Nephron progenitor cell (in vitro differentiated cells): ENCODE measurements at regions not wholly inside any gene's neighbourhood (a gene's known extent, or its start where the extent isn't known, plus 50 kb on each side); places are given as distances from the start of the nearest gene placed in this dataset.

ENCODE experiments used
- DNase-seq: peaks from one replicate; pipeline ENCODE4 v3.0.0; 2021
- H3K27ac Mint-ChIP-seq: 2 replicates; pipeline ENCODE4 v1.8.0; 2021; ENCODE audit warnings: mild to moderate bottlenecking, moderate library complexity, mixed read lengths
- H3K27me3 Mint-ChIP-seq: 2 replicates; pipeline ENCODE4 v1.8.0; 2021; ENCODE audit warnings: mild to moderate bottlenecking, low read depth, mixed read lengths; ENCODE audit not compliant: poor library complexity
- H3K36me3 Mint-ChIP-seq: 2 replicates; pipeline ENCODE4 v1.8.0; 2021; ENCODE audit warnings: low read depth, mixed read lengths
- H3K4me1 Mint-ChIP-seq: 2 replicates; pipeline ENCODE4 v1.8.0; 2021; ENCODE audit warnings: mixed read lengths
- H3K4me3 Mint-ChIP-seq: 2 replicates; pipeline ENCODE4 v1.8.0; 2021; ENCODE audit warnings: mild to moderate bottlenecking, moderate library complexity, mixed read lengths
- H3K9me3 Mint-ChIP-seq: 2 replicates; pipeline ENCODE4 v1.8.0; 2021; ENCODE audit warnings: mild to moderate bottlenecking, moderate library complexity, mixed read lengths
- CTCF ChIP-seq: fragments of 200-600 bp; sonication (generic); IDR thresholded peaks from 2 replicates; pipeline ENCODE4 v1.5.0; 2021; ENCODE audit warnings: antibody characterized with exemption

GRCh38 chr6:63418741-63419140 is 99.0 kb upstream of the LGSN start:
- H3K27me3 Mint-ChIP-seq: peaks cover 5% of the 10 kb centered on the region
- H3K4me3 Mint-ChIP-seq: no peak overlapping the region
- H3K4me1 Mint-ChIP-seq: no peaks in the 10 kb centered on the region
- peaks cover 7% of the 10 kb centered on the region for H3K9me3 Mint-ChIP-seq
- no peaks in the 10 kb centered on the region for H3K36me3 Mint-ChIP-seq
- no peak for DNase-seq
- H3K27ac Mint-ChIP-seq: no peak overlapping the region
- TF ChIP-seq CTCF: no peak

GRCh38 chr6:63424636-63425035 is 104.9 kb upstream of the LGSN start:
- H3K4me1 Mint-ChIP-seq: no peaks in the 10 kb centered on the region
- H3K4me3 Mint-ChIP-seq: no peak overlapping the region
- no peaks in the 10 kb centered on the region for H3K27me3 Mint-ChIP-seq
- TF ChIP-seq CTCF: no peak
- H3K9me3 Mint-ChIP-seq: peaks cover 7% of the 10 kb centered on the region
- no peaks in the 10 kb centered on the region for H3K36me3 Mint-ChIP-seq
- no peak overlapping the region for H3K27ac Mint-ChIP-seq
- DNase-seq: no peak

- H3K36me3 Mint-ChIP-seq: no peaks in the 10 kb centered on the region
- no peak for DNase-seq
- H3K27me3 Mint-ChIP-seq: no peaks in the 10 kb centered on the region
- peaks cover 2% of the 10 kb centered on the region for H3K9me3 Mint-ChIP-seq
- no peak overlapping the region for H3K4me3 Mint-ChIP-seq
- TF ChIP-seq CTCF: no peak
- H3K4me1 Mint-ChIP-seq: no peaks in the 10 kb centered on the region
- H3K27ac Mint-ChIP-seq: no peak overlapping the region
Measured at GRCh38 chr6:63425493-63425892, 105.7 kb upstream of the LGSN start.

GRCh38 chr6:63426844-63427243 is 107.1 kb upstream of the LGSN start:
- H3K27ac Mint-ChIP-seq: no peak overlapping the region
- no peaks in the 10 kb centered on the region for H3K9me3 Mint-ChIP-seq
- no peaks in the 10 kb centered on the region for H3K4me1 Mint-ChIP-seq
- DNase-seq: no peak
- no peak overlapping the region for H3K4me3 Mint-ChIP-seq
- H3K27me3 Mint-ChIP-seq: peaks cover 5% of the 10 kb centered on the region
- H3K36me3 Mint-ChIP-seq: no peaks in the 10 kb centered on the region
- no peak for TF ChIP-seq CTCF

- Mint-ChIP-seq H3K4me1 (no peaks in the 10 kb centered on the region), H3K36me3 (no peaks in the 10 kb centered on the region), H3K9me3 (no peaks in the 10 kb centered on the region), H3K27me3 (peaks cover 7% of the 10 kb centered on the region), H3K4me3 (no peak overlapping the region), H3K27ac (no peak overlapping the region)
- DNase-seq: no peak
- no peak for TF ChIP-seq CTCF
Measured at GRCh38 chr6:63427951-63428350, 108.2 kb upstream of the LGSN start.

DNA sequence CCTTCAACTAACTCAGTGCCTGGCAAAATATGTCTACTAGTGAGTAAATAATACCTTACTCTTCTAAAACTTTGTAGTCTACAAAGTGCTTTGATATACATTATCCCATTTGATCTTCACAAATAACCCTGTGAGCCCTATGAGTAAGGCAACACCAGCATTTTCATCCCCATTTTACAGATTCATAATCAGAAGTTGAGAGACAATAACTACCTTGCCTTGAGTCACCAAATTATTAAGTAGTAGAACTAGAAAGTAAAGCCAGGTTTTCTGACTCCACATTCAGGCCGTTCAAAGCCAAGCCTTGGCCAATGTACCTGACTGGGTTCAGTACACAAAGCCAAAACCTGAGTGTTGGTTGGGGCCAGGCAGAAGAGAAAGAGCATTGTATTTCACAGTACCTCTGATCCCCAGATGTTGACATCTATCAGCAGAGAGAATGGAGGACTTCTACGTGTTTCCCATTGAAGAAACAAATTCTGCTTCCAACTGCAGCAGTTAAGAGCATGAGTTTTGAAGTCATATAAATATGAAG is 111.3 kb upstream of the LGSN start:
- H3K27me3 Mint-ChIP-seq: peaks cover 7% of the 10 kb centered on the region
- H3K4me1 Mint-ChIP-seq: no peaks in the 10 kb centered on the region
- H3K27ac Mint-ChIP-seq: no peak overlapping the region
- TF ChIP-seq CTCF: no peak
- H3K9me3 Mint-ChIP-seq: no peaks in the 10 kb centered on the region
- DNase-seq: no peak
- no peak overlapping the region for H3K4me3 Mint-ChIP-seq
- no peaks in the 10 kb centered on the region for H3K36me3 Mint-ChIP-seq
